IPS DF 19.7 (cell line): ENCODE measurements at regions not wholly inside any gene's neighbourhood (a gene's known extent, or its start where the extent isn't known, plus 50 kb on each side); places are given as distances from the start of the nearest gene placed in this dataset.

Experiments used
- DNase-seq: peaks from one replicate; pipeline ENCODE4 v3.0.0-alpha.2; 2013; ENCODE audit warnings: low read depth, low spot score

GRCh38 chr18:7415081-7415894 lies 151.8 kb upstream of the PTPRM start:
- no peak for DNase-seq

- DNase-seq = no peak
Observed at GRCh38 chr18:7417727-7418126, 149.4 kb upstream of the PTPRM start.

GRCh38 chr18:7429831-7430230 lies 137.3 kb upstream of the PTPRM start:
- no peak for DNase-seq

GRCh38 chr18:7436166-7436565 lies 130.9 kb upstream of the PTPRM start:
- no peak for DNase-seq

GRCh38 chr18:7437870-7438269 lies 129.2 kb upstream of the PTPRM start:
- DNase-seq = no peak

- DNase-seq = no peak
Observed at GRCh38 chr18:7438646-7439045, 128.5 kb upstream of the PTPRM start.

GRCh38 chr18:7447318-7448028 lies 119.6 kb upstream of the PTPRM start:
- DNase-seq = no peak

- peak; percentile 40 for DNase-seq
Observed at GRCh38 chr18:7452331-7452730, 114.8 kb upstream of the PTPRM start.

- no peak for DNase-seq
Observed at GRCh38 chr18:7454429-7454828, 112.7 kb upstream of the PTPRM start.

GRCh38 chr18:7456376-7456775 lies 110.7 kb upstream of the PTPRM start:
- DNase-seq = no peak

GRCh38 chr18:7457262-7457661 lies 109.9 kb upstream of the PTPRM start:
- no peak for DNase-seq

GRCh38 chr18:7458884-7459283 lies 108.2 kb upstream of the PTPRM start:
- no peak for DNase-seq

GRCh38 chr18:7459851-7460770 lies 107.0 kb upstream of the PTPRM start:
- no peak for DNase-seq

GRCh38 chr18:7464245-7464966 lies 102.7 kb upstream of the PTPRM start:
- no peak for DNase-seq

- no peak for DNase-seq
Observed at GRCh38 chr18:7466190-7466589, 100.9 kb upstream of the PTPRM start.

- no peak for DNase-seq
Observed at GRCh38 chr18:7467708-7468466, 99.2 kb upstream of the PTPRM start.

GRCh38 chr18:7470101-7470500 lies 97.0 kb upstream of the PTPRM start:
- no peak for DNase-seq

GRCh38 chr18:7470503-7470902 lies 96.6 kb upstream of the PTPRM start:
- no peak for DNase-seq

GRCh38 chr18:7476386-7476785 lies 90.7 kb upstream of the PTPRM start:
- DNase-seq = no peak

- no peak for DNase-seq
Observed at GRCh38 chr18:7479756-7480155, 87.4 kb upstream of the PTPRM start.

GRCh38 chr18:7480879-7481278 lies 86.2 kb upstream of the PTPRM start:
- no peak for DNase-seq
